Right lobe of liver (tissue), 4 donors: ENCODE measurements at regions not wholly inside any gene's neighbourhood (a gene's known extent, or its start where the extent isn't known, plus 50 kb on each side); places are given as distances from the start of the nearest gene placed in this dataset.

Experiments used
- CTCF ChIP-seq, 4 donors: fragments of 200-600 bp in 3 of 4; fragments of 450-650 bp in 1 of 4; IDR thresholded peaks; one replicate each; pipeline versions ENCODE4 v1.5.1 to v1.8.0; 2016 to 2022; ENCODE audit warnings: antibody characterized with exemption in 4 of 4, mild to moderate bottlenecking in 2 of 4
- POLR2A ChIP-seq: fragments of 450-650 bp; IDR thresholded peaks from one replicate; pipeline ENCODE4 v1.6.1; 2017; ENCODE audit warnings: antibody characterized with exemption, mild to moderate bottlenecking
- donor health status: DM: no; HTN: no; CAD: no.
- donor health status: DM: no; HTN: no; CAD: no.
- donor health status: DM: no; HTN: yes; CAD: no.

DNA sequence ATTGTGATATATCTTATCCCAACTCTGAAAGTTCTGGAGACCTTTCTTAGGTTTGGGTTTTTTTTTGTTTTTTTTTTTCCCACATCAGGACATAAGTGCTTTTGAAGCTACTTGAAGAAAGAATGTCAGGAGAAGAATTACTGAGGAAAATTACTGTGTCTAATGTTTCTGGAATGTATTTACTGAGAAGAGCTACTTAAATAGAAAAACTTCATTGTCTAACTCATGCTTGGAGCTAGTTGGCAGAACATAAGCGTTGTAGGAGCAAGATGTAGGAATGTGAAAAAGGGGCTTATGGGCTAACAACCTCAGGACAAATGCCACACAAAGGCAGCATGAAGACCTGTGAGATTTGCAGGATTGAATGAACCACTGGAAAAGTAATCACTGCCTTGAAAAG lies 166.6 kb upstream of the GLRA2 start:
- TF ChIP-seq CTCF (IDR thresholded peaks at IDR 0.05) (no peak), POLR2A (no peak)
